ENCODE measurements at regions not wholly inside any gene's neighbourhood (a gene's known extent, or its start where the extent isn't known, plus 50 kb on each side); places are given as distances from the start of the nearest gene placed in this dataset.
"Not testable (repeated sequence)": the region's sequence is repeated elsewhere in the genome, so short reads cannot be mapped to it uniquely, and the experiment has no call there.

DNA sequence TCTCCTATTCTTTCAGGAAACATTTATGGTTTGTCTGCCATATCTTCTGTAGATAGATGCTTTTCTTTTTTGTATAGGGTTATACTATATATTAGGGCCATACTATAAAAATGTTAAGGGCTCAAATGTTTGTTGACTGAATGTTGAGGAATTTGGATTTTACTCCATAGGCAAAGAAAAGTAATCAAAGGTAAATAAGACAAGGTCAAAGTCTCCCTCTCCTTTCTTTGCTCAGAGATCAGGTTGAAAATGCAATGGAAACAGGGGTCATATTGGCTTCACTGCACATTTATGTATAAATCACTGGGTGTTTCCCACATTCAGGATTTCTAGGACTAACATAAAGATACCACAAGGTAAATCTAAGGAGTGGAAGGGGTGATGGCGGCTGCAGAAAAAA is 291.4 kb upstream of the FZD8 start:
- ChIA-PET CTCF (no interaction called here), POLR2A (no interaction called here)
- Mint-ChIP-seq H3K4me3 (no peak overlapping the region), H3K27me3 (no peaks in the 10 kb centered on the region), H3K9me3 (ENCODE audit: insufficient read depth) (peaks cover 2% of the 10 kb centered on the region), H3K27ac (no peak overlapping the region), H3K4me1 (no peaks in the 10 kb centered on the region)
- DNase-seq: no peak
- H3K4me3 ChIP-seq (ENCODE audit: control extremely low read depth in 1 of 5, extremely low read depth in 1 of 5, insufficient read depth in 1 of 5, low read depth in 2 of 5, low read length in 4 of 5): no peak overlapping the region
- H3K27me3 ChIP-seq (replicated peaks in 1 of 4; ENCODE audit: control extremely low read depth in 1 of 4, control insufficient read depth in 3 of 4, insufficient read depth in 4 of 4, low read length in 3 of 4): no peaks in the 10 kb centered on the region
- WGBS (ENCODE audit: insufficient coverage): no CpG with 5 or more reads among the region's 1 CpG
- TF ChIP-seq EZH2 (IDR thresholded peaks at IDR 0.05; ENCODE audit: borderline replicate concordance, insufficient read depth, low read depth, low read length, poor library complexity, severe bottlenecking): no peak
- no peaks in the 10 kb centered on the region for H3K4me1 ChIP-seq (ENCODE audit: control insufficient read depth in 2 of 2, insufficient read depth in 2 of 2, low read length in 2 of 2)
- peaks cover 0 to 4% (median 0%) of the 10 kb centered on the region in 3 donors for H3K9me3 ChIP-seq (ENCODE audit: control extremely low read depth in 1 of 3, control insufficient read depth in 2 of 3, insufficient read depth in 1 of 3, low read length in 2 of 3)
- H3K27ac ChIP-seq (ENCODE audit: low read length in 2 of 2): no peak overlapping the region
- H3K4me2 ChIP-seq (replicated peaks; ENCODE audit: low read depth, low read length, poor library complexity, severe bottlenecking): no peak overlapping the region
- no peak overlapping the region for H2AFZ ChIP-seq (ENCODE audit: insufficient read depth, low read depth, low read length, poor library complexity, severe bottlenecking)
- H4K20me1 ChIP-seq (ENCODE audit: control insufficient read depth, insufficient read depth, low read length, poor library complexity, severe bottlenecking): no peaks in the 10 kb centered on the region
- intact Hi-C loops (cut with micrococcal nuclease): no loop called here
- no peaks in the 10 kb centered on the region for H3K79me2 ChIP-seq (ENCODE audit: control insufficient read depth, insufficient read depth, low read length)
- H3K36me3 ChIP-seq (replicated peaks in 1 of 2; ENCODE audit: control extremely low read depth in 1 of 2, control insufficient read depth in 1 of 2, extremely low read depth in 1 of 2, insufficient read depth in 2 of 2, low read length in 1 of 2): no peaks in the 10 kb centered on the region
- no peak overlapping the region for H3K9ac ChIP-seq (ENCODE audit: low read length)
- ATAC-seq (ENCODE audit: low read depth): no peak

DNA sequence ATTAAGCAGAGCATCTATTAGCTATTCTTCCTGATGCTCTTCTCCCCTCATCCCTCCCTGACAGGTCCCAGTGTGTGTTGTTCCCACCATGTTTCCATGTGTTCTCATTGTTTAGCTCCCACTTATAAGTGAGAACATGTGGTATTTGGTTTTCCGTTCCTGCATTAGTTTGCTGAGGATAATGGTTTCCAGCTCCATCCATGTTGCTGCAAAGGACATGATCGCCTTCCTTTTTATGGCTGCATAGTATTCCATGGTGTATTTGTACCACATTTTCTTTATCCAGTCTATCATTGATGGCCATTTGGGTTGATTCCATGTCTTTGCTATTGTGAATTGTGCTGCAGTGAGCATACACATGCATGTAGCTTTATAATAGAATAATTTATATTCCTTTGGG is 287.9 kb upstream of the FZD8 start:
- H3K79me2 ChIP-seq (ENCODE audit: control insufficient read depth, insufficient read depth, low read length); H3K27me3 ChIP-seq (replicated peaks in 1 of 4; ENCODE audit: control extremely low read depth in 1 of 4, control insufficient read depth in 3 of 4, insufficient read depth in 4 of 4, low read length in 3 of 4); ATAC-seq (ENCODE audit: low read depth); CTCF ChIA-PET; H3K4me1 ChIP-seq (ENCODE audit: control insufficient read depth in 2 of 2, insufficient read depth in 2 of 2, low read length in 2 of 2); H3K4me1 Mint-ChIP-seq; H3K9me3 Mint-ChIP-seq (ENCODE audit: insufficient read depth); H3K27ac ChIP-seq (ENCODE audit: low read length in 2 of 2); H3K9ac ChIP-seq (ENCODE audit: low read length); H3K36me3 ChIP-seq (replicated peaks in 1 of 2; ENCODE audit: control extremely low read depth in 1 of 2, control insufficient read depth in 1 of 2, extremely low read depth in 1 of 2, insufficient read depth in 2 of 2, low read length in 1 of 2); H3K27me3 Mint-ChIP-seq; H3K9me3 ChIP-seq (ENCODE audit: control extremely low read depth in 1 of 3, control insufficient read depth in 2 of 3, insufficient read depth in 1 of 3, low read length in 2 of 3); DNase-seq; H4K20me1 ChIP-seq (ENCODE audit: control insufficient read depth, insufficient read depth, low read length, poor library complexity, severe bottlenecking); POLR2A ChIA-PET; H3K4me2 ChIP-seq (replicated peaks; ENCODE audit: low read depth, low read length, poor library complexity, severe bottlenecking); H3K4me3 ChIP-seq (ENCODE audit: control extremely low read depth in 1 of 5, extremely low read depth in 1 of 5, insufficient read depth in 1 of 5, low read depth in 2 of 5, low read length in 4 of 5); H3K4me3 Mint-ChIP-seq; H3K27ac Mint-ChIP-seq; intact Hi-C loops (cut with micrococcal nuclease); H2AFZ ChIP-seq (ENCODE audit: insufficient read depth, low read depth, low read length, poor library complexity, severe bottlenecking): not testable (repeated sequence)
- WGBS (ENCODE audit: insufficient coverage): no CpG with 5 or more reads among the region's 2 CpGs

Measured in B cell (primary cell).